ENCODE measurements at regions not wholly inside any gene's neighbourhood (a gene's known extent, or its start where the extent isn't known, plus 50 kb on each side); places are given as distances from the start of the nearest gene placed in this dataset.

DNA sequence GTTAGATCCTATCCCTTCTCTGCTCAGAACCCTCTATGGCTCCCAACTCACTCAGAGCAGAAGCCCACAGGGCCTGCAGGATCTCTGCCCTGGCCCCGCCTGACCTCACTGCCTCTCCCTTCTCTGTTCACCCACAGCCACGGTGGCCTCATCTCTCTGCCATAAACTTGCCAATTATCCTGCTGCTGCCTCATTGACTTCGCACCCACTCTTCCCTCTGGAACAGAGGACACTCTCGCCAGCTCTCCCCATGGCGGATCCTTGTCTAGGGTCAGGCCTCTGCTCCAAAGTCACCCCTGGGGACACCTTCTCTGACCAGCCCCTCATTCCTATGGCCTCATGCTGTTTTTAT is 86.4 kb downstream of the CEBPB start:
- H3K18ac ChIP-seq (ENCODE audit: low read length) = no peak overlapping the region
- H3K14ac ChIP-seq (ENCODE audit: low read length) = no peak overlapping the region
- H3K27ac ChIP-seq (replicated peaks; ENCODE audit: low read length) = no peak overlapping the region
- H3K79me1 ChIP-seq (ENCODE audit: low read depth, low read length) = no peaks in the 10 kb centered on the region
- no peak overlapping the region for H3K23ac ChIP-seq (ENCODE audit: low read depth, low read length, poor library complexity)
- H2BK120ac ChIP-seq (ENCODE audit: low read depth, low read length) = no peak overlapping the region
- no peak for DNase-seq (ENCODE audit: low spot score)
- H3K4ac ChIP-seq (ENCODE audit: low read length) = no peak overlapping the region
- H3K4me1 ChIP-seq (ENCODE audit: control insufficient read depth in 2 of 2, insufficient read depth in 1 of 2, low read depth in 1 of 2, low read length in 2 of 2) = peaks cover 0 to 1% of the 10 kb centered on the region in 2 donors
- H3K9ac ChIP-seq (ENCODE audit: low read depth, low read length, poor library complexity) = no peak overlapping the region
- no peak overlapping the region for H4K91ac ChIP-seq (ENCODE audit: low read depth, low read length, poor library complexity)
- no peak overlapping the region for H2BK5ac ChIP-seq (ENCODE audit: low read length)
- no peaks in the 10 kb centered on the region for H3K36me3 ChIP-seq (replicated peaks in 1 of 2; ENCODE audit: control insufficient read depth in 2 of 2, insufficient read depth in 2 of 2, low read length in 2 of 2)
- H3K4me2 ChIP-seq (ENCODE audit: insufficient read depth, low read length, poor library complexity, severe bottlenecking) = no peak overlapping the region
- no peak overlapping the region for H2BK15ac ChIP-seq (ENCODE audit: low read length)
- no peak overlapping the region for H2BK12ac ChIP-seq (ENCODE audit: low read length)
- H3K27me3 ChIP-seq (ENCODE audit: control insufficient read depth in 3 of 3, insufficient read depth in 3 of 3, low read depth in 1 of 3, low read length in 3 of 3) = peaks cover 0 to 10% (median 2%) of the 10 kb centered on the region in 3 experiments
- H3K4me3 ChIP-seq (ENCODE audit: low read length in 2 of 2) = no peak overlapping the region
- no CpG with 5 or more reads among the region's 5 CpGs for WGBS, 2 donors (ENCODE audit: extremely low coverage in 2 of 2, insufficient read length in 2 of 2, insufficient replicate concordance in 1 of 2)
- no peaks in the 10 kb centered on the region for H3K9me3 ChIP-seq (replicated peaks in 1 of 2; ENCODE audit: control insufficient read depth in 2 of 2, insufficient read depth in 1 of 2, low read depth in 1 of 2, low read length in 2 of 2)
- peak overlapping the region; percentile 60 for H2AK5ac ChIP-seq (ENCODE audit: low read depth, low read length)
- no peak overlapping the region for H2AFZ ChIP-seq (ENCODE audit: low read length)
- no peak overlapping the region for H4K8ac ChIP-seq (ENCODE audit: low read depth, low read length)

DNA sequence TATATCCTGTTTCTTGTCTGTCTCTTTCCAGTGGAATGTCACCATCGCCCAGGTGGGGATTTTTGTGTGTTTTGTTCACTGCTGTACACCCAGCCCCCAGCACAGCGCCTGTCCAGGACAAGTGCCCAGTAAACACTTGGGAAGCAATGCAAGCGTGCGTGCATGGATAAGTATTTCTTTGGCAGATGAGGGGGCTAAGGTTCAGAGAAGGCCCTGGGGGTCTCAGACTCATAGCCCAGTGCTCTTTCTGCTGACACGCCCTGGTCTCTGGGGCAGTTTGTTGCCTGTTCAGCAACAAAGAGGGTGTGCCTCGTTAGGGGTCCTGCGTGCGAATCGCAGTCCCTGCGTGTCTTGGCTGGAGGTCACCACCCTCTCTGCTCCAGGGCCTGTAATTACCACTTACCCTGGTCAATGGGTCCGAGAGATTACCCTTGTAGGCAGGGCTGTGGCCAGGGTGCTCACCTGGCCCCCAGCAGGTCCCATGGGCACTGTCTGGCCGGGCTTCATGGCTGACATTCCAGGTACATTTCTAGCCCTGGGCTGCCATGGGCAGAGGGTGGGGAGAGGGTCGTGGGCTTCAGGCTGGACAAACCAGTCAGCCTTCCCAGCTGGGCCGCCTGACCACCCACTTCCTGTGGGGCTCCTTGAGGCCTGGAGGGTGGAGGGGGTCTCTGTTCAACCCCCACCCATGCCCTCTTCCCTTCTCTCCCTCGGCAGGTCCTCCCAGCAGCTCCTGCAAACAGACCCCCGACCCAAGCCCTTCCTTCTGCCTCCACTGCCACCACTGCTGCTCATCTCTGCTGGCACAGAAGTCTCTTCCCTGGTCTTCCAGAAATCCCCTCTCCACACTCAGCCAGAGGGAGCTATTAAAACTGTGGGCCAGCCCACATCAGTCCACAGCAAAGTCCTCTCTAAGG is 87.1 kb downstream of the CEBPB start:
- no peaks in the 10 kb centered on the region for H3K36me3 ChIP-seq (replicated peaks in 1 of 2; ENCODE audit: control insufficient read depth in 2 of 2, insufficient read depth in 2 of 2, low read length in 2 of 2)
- peak overlapping the region; percentile 34 for H3K9ac ChIP-seq (ENCODE audit: low read depth, low read length, poor library complexity)
- H2AK5ac ChIP-seq (ENCODE audit: low read depth, low read length) = peak overlapping the region; percentile 6
- H2BK12ac ChIP-seq (ENCODE audit: low read length) = no peak overlapping the region
- no peak overlapping the region for H3K4me3 ChIP-seq (ENCODE audit: low read length in 2 of 2)
- H3K4ac ChIP-seq (ENCODE audit: low read length) = no peak overlapping the region
- H2AFZ ChIP-seq (ENCODE audit: low read length) = no peak overlapping the region
- no peak overlapping the region for H4K8ac ChIP-seq (ENCODE audit: low read depth, low read length)
- no peak overlapping the region for H2BK120ac ChIP-seq (ENCODE audit: low read depth, low read length)
- H2BK15ac ChIP-seq (ENCODE audit: low read length) = peak overlapping the region; percentile 34
- no peak overlapping the region for H2BK5ac ChIP-seq (ENCODE audit: low read length)
- no peak overlapping the region for H3K4me2 ChIP-seq (ENCODE audit: insufficient read depth, low read length, poor library complexity, severe bottlenecking)
- H3K9me3 ChIP-seq (replicated peaks in 1 of 2; ENCODE audit: control insufficient read depth in 2 of 2, insufficient read depth in 1 of 2, low read depth in 1 of 2, low read length in 2 of 2) = no peaks in the 10 kb centered on the region
- no CpG with 5 or more reads among the region's 16 CpGs for WGBS, 2 donors (ENCODE audit: extremely low coverage in 2 of 2, insufficient read length in 2 of 2, insufficient replicate concordance in 1 of 2)
- no peak overlapping the region for H3K27ac ChIP-seq (replicated peaks; ENCODE audit: low read length)
- no peaks in the 10 kb centered on the region for H3K79me1 ChIP-seq (ENCODE audit: low read depth, low read length)
- H3K14ac ChIP-seq (ENCODE audit: low read length) = no peak overlapping the region
- no peak for DNase-seq (ENCODE audit: low spot score)
- peaks cover 0 to 10% (median 2%) of the 10 kb centered on the region in 3 experiments for H3K27me3 ChIP-seq (ENCODE audit: control insufficient read depth in 3 of 3, insufficient read depth in 3 of 3, low read depth in 1 of 3, low read length in 3 of 3)
- peak overlapping the region; percentile 22 for H4K91ac ChIP-seq (ENCODE audit: low read depth, low read length, poor library complexity)
- peak overlapping the region; percentile 65 for H3K18ac ChIP-seq (ENCODE audit: low read length)
- H3K4me1 ChIP-seq (ENCODE audit: control insufficient read depth in 2 of 2, insufficient read depth in 1 of 2, low read depth in 1 of 2, low read length in 2 of 2) = peaks cover 0 to 1% of the 10 kb centered on the region in 2 donors
- no peak overlapping the region for H3K23ac ChIP-seq (ENCODE audit: low read depth, low read length, poor library complexity)

DNA sequence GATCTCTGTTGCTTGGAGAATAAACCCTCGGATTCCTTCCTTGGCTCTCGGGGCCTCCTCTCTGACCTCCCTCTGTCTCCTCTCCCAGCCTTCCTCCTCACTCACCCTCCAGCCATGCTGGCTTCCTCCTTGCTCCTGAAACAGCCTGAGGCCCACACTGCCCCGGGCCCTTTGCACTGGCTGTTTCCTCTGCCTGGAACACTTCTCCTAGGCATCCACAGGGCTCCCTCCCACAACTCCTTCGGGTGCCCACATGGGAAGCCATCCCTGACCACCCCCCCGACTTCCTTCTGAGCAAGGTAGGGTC is 87.7 kb downstream of the CEBPB start:
- no peak overlapping the region for H3K23ac ChIP-seq (ENCODE audit: low read depth, low read length, poor library complexity)
- H3K4me1 ChIP-seq (ENCODE audit: control insufficient read depth in 2 of 2, insufficient read depth in 1 of 2, low read depth in 1 of 2, low read length in 2 of 2) = peaks cover 0 to 1% of the 10 kb centered on the region in 2 donors
- H3K4me2 ChIP-seq (ENCODE audit: insufficient read depth, low read length, poor library complexity, severe bottlenecking) = no peak overlapping the region
- H2BK15ac ChIP-seq (ENCODE audit: low read length) = no peak overlapping the region
- no peak overlapping the region for H2AFZ ChIP-seq (ENCODE audit: low read length)
- no peak overlapping the region for H2BK12ac ChIP-seq (ENCODE audit: low read length)
- no peak overlapping the region for H2BK5ac ChIP-seq (ENCODE audit: low read length)
- DNase-seq (ENCODE audit: low spot score) = no peak
- peak overlapping the region; percentile 6 for H3K18ac ChIP-seq (ENCODE audit: low read length)
- no peak overlapping the region for H3K4me3 ChIP-seq (ENCODE audit: low read length in 2 of 2)
- H3K4ac ChIP-seq (ENCODE audit: low read length) = no peak overlapping the region
- no CpG with 5 or more reads among the region's 5 CpGs for WGBS, 2 donors (ENCODE audit: extremely low coverage in 2 of 2, insufficient read length in 2 of 2, insufficient replicate concordance in 1 of 2)
- no peaks in the 10 kb centered on the region for H3K79me1 ChIP-seq (ENCODE audit: low read depth, low read length)
- H3K9ac ChIP-seq (ENCODE audit: low read depth, low read length, poor library complexity) = no peak overlapping the region
- no peak overlapping the region for H4K8ac ChIP-seq (ENCODE audit: low read depth, low read length)
- H3K9me3 ChIP-seq (replicated peaks in 1 of 2; ENCODE audit: control insufficient read depth in 2 of 2, insufficient read depth in 1 of 2, low read depth in 1 of 2, low read length in 2 of 2) = no peaks in the 10 kb centered on the region
- H3K27me3 ChIP-seq (ENCODE audit: control insufficient read depth in 3 of 3, insufficient read depth in 3 of 3, low read depth in 1 of 3, low read length in 3 of 3) = peaks cover 0 to 10% (median 2%) of the 10 kb centered on the region in 3 experiments
- H2AK5ac ChIP-seq (ENCODE audit: low read depth, low read length) = peak overlapping the region; percentile 2
- no peak overlapping the region for H3K27ac ChIP-seq (replicated peaks; ENCODE audit: low read length)
- H4K91ac ChIP-seq (ENCODE audit: low read depth, low read length, poor library complexity) = no peak overlapping the region
- no peak overlapping the region for H3K14ac ChIP-seq (ENCODE audit: low read length)
- H2BK120ac ChIP-seq (ENCODE audit: low read depth, low read length) = no peak overlapping the region
- no peaks in the 10 kb centered on the region for H3K36me3 ChIP-seq (replicated peaks in 1 of 2; ENCODE audit: control insufficient read depth in 2 of 2, insufficient read depth in 2 of 2, low read length in 2 of 2)

- Histone ChIP-seq H3K27ac (replicated peaks; ENCODE audit: low read length) (no peak overlapping the region), H2BK15ac (ENCODE audit: low read length) (no peak overlapping the region), H2AK5ac (ENCODE audit: low read depth, low read length) (peak overlapping the region; percentile 2), H3K4me2 (ENCODE audit: insufficient read depth, low read length, poor library complexity, severe bottlenecking) (no peak overlapping the region), H3K14ac (ENCODE audit: low read length) (no peak overlapping the region), H3K36me3 (replicated peaks in 1 of 2; ENCODE audit: control insufficient read depth in 2 of 2, insufficient read depth in 2 of 2, low read length in 2 of 2) (no peaks in the 10 kb centered on the region), H4K8ac (ENCODE audit: low read depth, low read length) (no peak overlapping the region), H2BK12ac (ENCODE audit: low read length) (no peak overlapping the region), H3K9ac (ENCODE audit: low read depth, low read length, poor library complexity) (no peak overlapping the region), H2BK5ac (ENCODE audit: low read length) (no peak overlapping the region), H3K4me3 (ENCODE audit: low read length in 2 of 2) (no peak overlapping the region), H3K18ac (ENCODE audit: low read length) (peak overlapping the region; percentile 27), H3K79me1 (ENCODE audit: low read depth, low read length) (no peaks in the 10 kb centered on the region), H2AFZ (ENCODE audit: low read length) (no peak overlapping the region), H4K91ac (ENCODE audit: low read depth, low read length, poor library complexity) (no peak overlapping the region), H3K4ac (ENCODE audit: low read length) (no peak overlapping the region), H3K4me1 (ENCODE audit: control insufficient read depth in 2 of 2, insufficient read depth in 1 of 2, low read depth in 1 of 2, low read length in 2 of 2) (peaks cover 0 to 1% of the 10 kb centered on the region in 2 donors), H2BK120ac (ENCODE audit: low read depth, low read length) (no peak overlapping the region), H3K9me3 (replicated peaks in 1 of 2; ENCODE audit: control insufficient read depth in 2 of 2, insufficient read depth in 1 of 2, low read depth in 1 of 2, low read length in 2 of 2) (no peaks in the 10 kb centered on the region), H3K27me3 (ENCODE audit: control insufficient read depth in 3 of 3, insufficient read depth in 3 of 3, low read depth in 1 of 3, low read length in 3 of 3) (peaks cover 0 to 10% (median 2%) of the 10 kb centered on the region in 3 experiments), H3K23ac (ENCODE audit: low read depth, low read length, poor library complexity) (no peak overlapping the region)
- no peak for DNase-seq (ENCODE audit: low spot score)
- no CpG with 5 or more reads among the region's 17 CpGs for WGBS, 2 donors (ENCODE audit: extremely low coverage in 2 of 2, insufficient read length in 2 of 2, insufficient replicate concordance in 1 of 2)
Measured at GRCh38 chr20:50278684-50279531, 88.3 kb downstream of the CEBPB start.

Measured in neuronal stem cell (in vitro differentiated cells).